Naive B cell (primary cell): ENCODE measurements at regions not wholly inside any gene's neighbourhood (a gene's known extent, or its start where the extent isn't known, plus 50 kb on each side); places are given as distances from the start of the nearest gene placed in this dataset.

ENCODE experiments used
- ATAC-seq, 2 donors: fragments of 150-1000 bp; cut with Tn5 transposase; 2 replicates each; pipeline ENCODE4 v1.10.0; 2021; ENCODE audit warnings: low read depth in 2 of 2, mild to moderate bottlenecking in 2 of 2, moderate library complexity in 2 of 2
- DNase-seq: peaks from one replicate; pipeline ENCODE4 v3.0.0; 2022
- H3K27ac Mint-ChIP-seq, 6 donors: one replicate each; pipeline ENCODE4 v1.8.0; 2020 to 2022; ENCODE audit warnings: mild to moderate bottlenecking in 6 of 6, mixed read lengths in 6 of 6, moderate library complexity in 5 of 6, inconsistent platforms in 2 of 6
- H3K27me3 Mint-ChIP-seq, 3 donors: one replicate each; pipeline ENCODE4 v1.8.0; 2021 to 2022; ENCODE audit warnings: mixed read lengths in 3 of 3, mild to moderate bottlenecking in 1 of 3
- H3K36me3 Mint-ChIP-seq, 2 donors: one replicate each; pipeline ENCODE4 v1.8.0; 2020 to 2022; ENCODE audit warnings: mixed read lengths in 2 of 2, inconsistent platforms in 1 of 2, mild to moderate bottlenecking in 1 of 2
- H3K4me1 Mint-ChIP-seq, 3 donors: one replicate each; pipeline ENCODE4 v1.8.0; 2020 to 2022; ENCODE audit warnings: mixed read lengths in 3 of 3, inconsistent platforms in 1 of 3, mild to moderate bottlenecking in 1 of 3, moderate library complexity in 1 of 3
- H3K4me3 Mint-ChIP-seq, 8 donors: one replicate each; pipeline ENCODE4 v1.8.0; 2020 to 2022; ENCODE audit warnings: mild to moderate bottlenecking in 8 of 8, mixed read lengths in 8 of 8, moderate library complexity in 8 of 8, inconsistent platforms in 2 of 8
- H3K9me3 Mint-ChIP-seq, 7 donors: one replicate each; pipeline ENCODE4 v1.8.0; 2020 to 2022; ENCODE audit warnings: mixed read lengths in 7 of 7, mild to moderate bottlenecking in 5 of 7, inconsistent platforms in 2 of 7, moderate library complexity in 1 of 7

DNA sequence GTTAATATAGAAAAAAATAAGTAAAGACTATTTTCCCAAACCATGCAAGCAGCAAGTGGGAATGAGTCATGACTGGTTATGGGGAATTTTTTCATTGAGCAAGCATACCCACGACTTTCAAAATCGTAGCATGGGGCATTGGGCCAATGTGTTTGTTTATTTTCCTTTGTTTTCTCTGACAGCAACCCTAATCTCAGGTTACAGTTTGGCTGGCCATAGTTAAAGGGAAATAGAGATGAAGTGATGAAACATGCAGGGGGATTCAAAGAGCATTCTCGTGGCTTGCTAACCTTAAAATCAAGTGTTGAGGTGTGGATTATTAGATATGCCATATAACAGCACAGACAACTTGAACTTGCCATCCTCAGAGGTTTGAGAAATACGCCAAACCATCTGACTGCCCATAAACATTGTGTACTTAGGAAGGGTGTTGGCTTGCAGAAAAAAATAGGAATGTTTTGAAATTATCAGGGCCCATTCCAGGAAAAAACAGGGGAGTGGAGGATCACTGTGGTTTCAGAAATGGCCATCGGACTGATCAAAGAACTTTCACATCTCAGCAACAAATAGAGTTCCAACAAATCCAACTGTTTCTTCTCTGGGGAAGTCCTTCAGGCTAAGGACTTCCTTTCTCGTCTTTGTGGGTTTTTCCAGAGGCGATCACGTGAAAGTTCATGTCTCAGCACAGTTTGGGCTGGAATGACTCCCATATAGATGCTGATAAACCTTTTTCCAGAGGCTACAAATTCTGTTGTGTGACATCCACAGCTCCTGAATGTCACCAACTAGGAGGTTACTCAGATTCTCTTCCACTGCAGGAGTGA, 259.1 kb downstream of the SYK start:
- Mint-ChIP-seq H3K36me3 (no peaks in the 10 kb centered on the region), H3K9me3 (no peaks in the 10 kb centered on the region), H3K27me3 (peaks cover 0 to 21% (median 11%) of the 10 kb centered on the region in 3 donors), H3K27ac (no peak overlapping the region), H3K4me1 (peaks cover 0 to 11% (median 2%) of the 10 kb centered on the region in 3 donors), H3K4me3 (no peak overlapping the region)
- DNase-seq (no peak), ATAC-seq (no peak)

DNA sequence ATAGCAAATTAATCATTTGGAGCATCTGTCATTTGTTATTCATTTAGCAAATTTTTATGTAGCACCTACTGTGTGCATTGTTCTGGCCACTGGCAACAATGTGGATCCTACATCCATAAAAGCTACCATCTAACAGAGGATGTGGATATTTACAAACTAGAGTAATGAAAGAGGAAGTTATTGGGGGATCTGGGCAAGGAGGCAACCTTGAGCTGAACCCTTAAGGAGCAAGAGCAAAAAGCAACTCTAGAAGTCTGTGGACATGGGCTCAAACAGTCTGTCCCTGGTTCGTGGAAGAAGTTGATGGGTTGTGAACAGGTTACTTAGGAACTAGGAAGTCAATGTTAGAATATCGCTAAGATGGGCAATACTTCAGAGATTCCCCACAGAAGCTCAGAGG, 259.9 kb downstream of the SYK start:
- DNase-seq (no peak), ATAC-seq (no peak)
- Mint-ChIP-seq H3K4me3 (no peak overlapping the region), H3K4me1 (peaks cover 0 to 11% (median 2%) of the 10 kb centered on the region in 3 donors), H3K27ac (no peak overlapping the region), H3K9me3 (no peaks in the 10 kb centered on the region), H3K36me3 (no peaks in the 10 kb centered on the region), H3K27me3 (peaks cover 0 to 28% (median 18%) of the 10 kb centered on the region in 3 donors)

DNA sequence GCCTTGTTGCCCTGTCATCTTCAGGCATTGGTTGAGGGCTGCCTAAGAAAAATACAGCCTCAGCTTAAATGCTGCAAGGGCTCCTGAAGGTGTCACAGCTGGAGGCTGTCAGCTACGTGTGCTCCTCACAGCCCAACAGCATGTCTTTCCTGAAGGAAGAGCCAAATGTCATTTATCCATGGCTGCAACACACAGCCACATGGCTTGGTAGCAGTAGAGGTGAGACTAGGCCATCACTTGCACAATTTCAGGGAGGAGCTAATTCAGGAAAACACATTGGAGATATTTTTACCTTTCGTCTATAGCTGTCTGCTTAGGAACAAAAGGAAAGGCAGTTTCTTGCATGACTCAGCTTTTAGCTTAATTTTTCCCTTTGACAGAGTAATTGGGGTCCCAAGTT, 260.7 kb downstream of the SYK start:
- Mint-ChIP-seq H3K27me3 (peaks cover 0 to 33% (median 19%) of the 10 kb centered on the region in 3 donors), H3K27ac (no peak overlapping the region), H3K36me3 (no peaks in the 10 kb centered on the region), H3K9me3 (no peaks in the 10 kb centered on the region), H3K4me3 (no peak overlapping the region), H3K4me1 (peaks cover 0 to 9% (median 2%) of the 10 kb centered on the region in 3 donors)
- no peak for DNase-seq
- ATAC-seq, result no peak

DNA sequence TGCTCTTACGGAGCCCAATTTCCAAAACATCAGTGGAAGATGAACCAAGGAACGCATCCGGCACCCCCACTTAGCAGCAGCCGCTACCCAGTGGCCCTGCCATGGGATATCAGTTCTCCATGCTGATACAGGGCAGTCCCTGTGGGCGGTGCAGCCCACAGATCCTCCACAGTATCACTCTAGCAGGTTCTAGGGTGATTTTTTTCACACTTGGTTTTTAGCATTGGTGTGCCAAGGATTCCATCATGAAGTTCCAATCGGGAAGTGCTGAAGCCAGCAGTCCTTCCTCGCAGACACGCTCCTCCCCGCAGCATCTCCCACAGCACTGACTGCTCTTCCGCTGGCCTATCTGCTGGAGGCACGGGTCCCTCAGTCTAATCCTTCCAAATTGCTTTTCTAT, 261.9 kb downstream of the SYK start:
- DNase-seq (no peak), ATAC-seq (no peak)
- peaks cover 0 to 6% (median 0%) of the 10 kb centered on the region in 7 donors for H3K9me3 Mint-ChIP-seq
- H3K27me3 Mint-ChIP-seq, result peaks cover 0 to 33% (median 19%) of the 10 kb centered on the region in 3 donors
- H3K36me3 Mint-ChIP-seq, result no peaks in the 10 kb centered on the region
- H3K4me3 Mint-ChIP-seq, result no peak overlapping the region
- peak overlapping the region in 1 of 6 donors; percentile 31 for H3K27ac Mint-ChIP-seq
- H3K4me1 Mint-ChIP-seq, result peaks cover 0 to 6% (median 0%) of the 10 kb centered on the region in 3 donors

DNA sequence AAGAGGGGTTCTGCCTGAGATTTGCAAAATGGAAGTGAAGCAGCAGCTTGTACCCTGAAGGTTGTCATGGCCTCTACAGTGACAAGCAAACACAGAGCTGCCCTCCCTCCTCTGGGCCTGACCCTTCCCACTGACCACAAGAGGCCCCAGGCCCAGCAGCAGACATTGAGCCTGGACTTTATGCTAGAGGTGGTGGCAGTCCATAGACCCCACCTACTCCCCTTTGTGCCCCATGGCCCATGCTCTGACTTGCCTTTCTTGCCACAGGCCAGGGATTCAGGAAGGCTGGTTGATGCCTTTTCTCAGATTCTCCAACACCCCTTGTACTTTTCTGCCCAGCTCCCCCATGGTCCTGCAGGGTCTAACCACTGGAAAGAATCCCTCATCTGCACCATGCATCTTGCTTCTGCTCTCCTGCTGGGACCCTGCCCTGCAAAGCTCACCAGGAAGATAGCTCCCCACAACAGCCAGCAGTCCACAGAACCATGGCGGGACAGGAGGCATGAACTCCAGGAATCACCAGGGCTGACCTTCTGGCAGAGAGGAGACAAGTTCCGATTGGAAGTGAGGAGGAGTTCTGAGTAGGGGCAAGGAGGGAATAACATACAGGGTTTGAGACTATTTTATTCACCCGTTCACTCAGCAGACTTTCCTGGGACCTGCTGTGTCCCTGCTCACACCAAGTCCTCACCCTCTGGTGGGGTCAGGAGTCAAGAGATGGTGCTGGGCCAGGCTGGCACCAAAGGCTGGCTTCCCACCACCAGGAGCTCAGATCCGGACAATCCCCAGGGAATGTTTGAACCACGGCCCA, 263.8 kb downstream of the SYK start:
- Mint-ChIP-seq H3K4me1 (peaks cover 0 to 6% (median 0%) of the 10 kb centered on the region in 3 donors), H3K27me3 (peaks cover 0 to 33% (median 19%) of the 10 kb centered on the region in 3 donors), H3K27ac (no peak overlapping the region), H3K4me3 (no peak overlapping the region), H3K36me3 (no peaks in the 10 kb centered on the region), H3K9me3 (peaks cover 0 to 16% (median 4%) of the 10 kb centered on the region in 7 donors)
- DNase-seq, result no peak
- ATAC-seq, result no peak

DNA sequence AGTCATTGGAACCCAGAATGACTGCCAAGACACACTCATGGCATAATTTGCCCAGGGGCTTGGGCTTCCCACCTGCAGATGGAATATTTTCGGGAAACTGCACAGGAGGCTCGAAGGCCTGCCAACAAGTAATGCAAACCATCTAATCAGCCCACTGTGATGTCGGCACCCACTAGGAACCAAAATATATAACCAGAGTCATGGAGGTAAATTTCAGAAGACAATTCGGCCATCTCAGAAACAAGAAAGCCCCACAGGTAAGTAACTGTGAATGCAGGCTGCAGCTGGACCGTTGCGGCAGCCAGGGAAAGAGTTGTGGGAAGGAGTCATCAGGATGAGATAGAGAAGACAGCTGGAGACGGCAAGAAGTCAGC, 264.4 kb downstream of the SYK start:
- peaks cover 0 to 6% (median 0%) of the 10 kb centered on the region in 3 donors for H3K4me1 Mint-ChIP-seq
- peaks cover 0 to 32% (median 19%) of the 10 kb centered on the region in 3 donors for H3K27me3 Mint-ChIP-seq
- H3K27ac Mint-ChIP-seq, result no peak overlapping the region
- ATAC-seq, result no peak
- no peak for DNase-seq
- H3K9me3 Mint-ChIP-seq, result peaks cover 0 to 16% (median 4%) of the 10 kb centered on the region in 7 donors
- no peaks in the 10 kb centered on the region for H3K36me3 Mint-ChIP-seq
- H3K4me3 Mint-ChIP-seq, result no peak overlapping the region

DNA sequence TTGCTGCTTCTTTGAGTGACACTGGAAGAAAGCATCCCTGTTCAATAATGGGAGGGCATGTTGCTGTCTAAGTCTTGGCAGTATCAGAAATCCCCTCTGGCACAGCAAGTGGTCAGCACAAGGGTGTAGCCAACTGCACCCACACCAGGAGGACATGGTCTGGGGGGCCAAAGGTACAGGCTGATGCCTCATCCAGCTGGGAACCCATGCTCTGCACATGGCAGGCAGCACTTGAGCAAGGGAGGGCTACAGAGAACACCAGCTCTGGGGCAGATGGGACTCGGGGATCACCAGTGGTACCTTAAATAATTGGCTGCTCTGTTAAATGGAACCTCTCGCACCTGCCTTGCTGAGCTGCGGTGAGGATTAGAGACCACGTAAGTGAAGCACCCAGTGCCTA, 265.2 kb downstream of the SYK start:
- Mint-ChIP-seq H3K4me1 (peaks cover 0 to under 1% (median 0%) of the 10 kb centered on the region in 3 donors), H3K27ac (no peak overlapping the region), H3K36me3 (no peaks in the 10 kb centered on the region), H3K4me3 (no peak overlapping the region), H3K27me3 (peaks cover 0 to 27% (median 19%) of the 10 kb centered on the region in 3 donors), H3K9me3 (peaks cover 0 to 16% (median 4%) of the 10 kb centered on the region in 7 donors)
- no peak for DNase-seq
- no peak for ATAC-seq

DNA sequence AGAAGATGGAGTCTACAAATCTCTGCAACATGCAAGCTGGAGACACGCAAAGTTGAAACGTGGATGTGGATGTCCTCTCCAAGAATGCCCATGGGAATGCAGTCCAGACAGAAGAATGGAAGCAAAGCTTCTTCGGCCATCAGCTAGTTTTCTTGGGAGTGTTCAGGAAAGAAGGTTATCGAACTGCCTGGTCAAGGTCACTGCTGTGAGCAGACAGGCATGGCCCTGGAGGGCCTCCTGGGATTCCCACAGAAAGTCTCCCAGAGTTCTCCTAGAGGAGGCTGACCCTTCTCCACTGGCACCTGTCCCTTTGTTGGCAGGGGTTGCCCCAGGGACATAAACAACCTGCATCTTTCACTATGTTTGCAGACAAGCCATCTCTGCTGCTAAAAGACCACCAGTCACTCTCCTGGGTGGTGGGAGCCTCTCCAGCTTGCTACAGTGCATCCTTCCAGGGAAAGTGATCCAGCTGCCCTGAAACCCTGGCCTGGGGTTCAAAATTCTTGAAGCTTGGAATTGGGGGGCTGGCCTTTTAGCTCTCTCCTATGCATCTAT, 265.8 kb downstream of the SYK start:
- Mint-ChIP-seq H3K4me1 (no peaks in the 10 kb centered on the region), H3K4me3 (no peak overlapping the region), H3K9me3 (peaks cover 0 to 16% (median 4%) of the 10 kb centered on the region in 7 donors), H3K27me3 (peaks cover 0 to 27% (median 19%) of the 10 kb centered on the region in 3 donors), H3K36me3 (no peaks in the 10 kb centered on the region), H3K27ac (peak overlapping the region in 1 of 6 donors; percentile 26)
- ATAC-seq (no peak), DNase-seq (no peak)

DNA sequence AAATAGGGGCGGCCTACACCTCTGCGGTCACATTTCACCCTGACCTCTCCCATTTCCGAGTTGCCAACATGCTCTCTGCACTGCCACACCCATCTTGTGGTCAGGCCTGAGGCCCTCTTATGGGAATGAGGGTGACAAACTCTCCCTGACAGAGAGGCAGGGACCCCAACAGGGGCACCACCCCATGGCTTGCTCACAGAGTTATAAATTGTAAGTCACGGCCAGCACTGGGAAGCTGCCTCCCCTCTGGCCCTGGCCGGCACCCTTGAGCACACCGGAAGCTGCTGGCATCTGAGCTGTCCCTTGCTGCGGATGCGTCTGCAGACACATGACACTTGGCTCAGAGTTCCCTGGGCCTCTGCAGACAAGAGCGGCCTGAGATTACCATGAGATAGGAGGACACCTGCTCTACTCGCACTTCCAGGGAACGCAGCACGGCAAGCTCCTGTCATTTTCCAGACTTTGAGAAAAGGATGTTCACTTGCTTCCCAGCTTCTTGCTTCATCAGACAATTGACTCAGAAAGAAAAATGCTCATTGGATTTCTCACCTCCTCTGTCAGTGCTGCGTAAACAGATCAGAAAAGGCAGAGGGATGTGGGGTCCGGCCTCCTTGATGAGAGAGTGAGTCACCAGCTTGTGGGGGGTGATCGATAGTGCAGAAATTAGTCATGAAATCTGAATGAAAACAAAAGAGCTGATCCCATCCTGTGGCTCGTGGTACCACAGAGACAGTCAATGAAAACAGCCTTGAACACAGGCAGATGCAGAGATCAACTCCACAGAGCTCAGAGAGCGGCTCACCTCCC, 269.8 kb downstream of the SYK start:
- Mint-ChIP-seq H3K27ac (no peak overlapping the region), H3K9me3 (peaks cover 0 to 16% (median 4%) of the 10 kb centered on the region in 7 donors), H3K27me3 (peaks cover 0 to 6% (median 2%) of the 10 kb centered on the region in 3 donors), H3K4me3 (no peak overlapping the region), H3K36me3 (no peaks in the 10 kb centered on the region), H3K4me1 (no peaks in the 10 kb centered on the region)
- ATAC-seq, result no peak
- DNase-seq, result no peak

DNA sequence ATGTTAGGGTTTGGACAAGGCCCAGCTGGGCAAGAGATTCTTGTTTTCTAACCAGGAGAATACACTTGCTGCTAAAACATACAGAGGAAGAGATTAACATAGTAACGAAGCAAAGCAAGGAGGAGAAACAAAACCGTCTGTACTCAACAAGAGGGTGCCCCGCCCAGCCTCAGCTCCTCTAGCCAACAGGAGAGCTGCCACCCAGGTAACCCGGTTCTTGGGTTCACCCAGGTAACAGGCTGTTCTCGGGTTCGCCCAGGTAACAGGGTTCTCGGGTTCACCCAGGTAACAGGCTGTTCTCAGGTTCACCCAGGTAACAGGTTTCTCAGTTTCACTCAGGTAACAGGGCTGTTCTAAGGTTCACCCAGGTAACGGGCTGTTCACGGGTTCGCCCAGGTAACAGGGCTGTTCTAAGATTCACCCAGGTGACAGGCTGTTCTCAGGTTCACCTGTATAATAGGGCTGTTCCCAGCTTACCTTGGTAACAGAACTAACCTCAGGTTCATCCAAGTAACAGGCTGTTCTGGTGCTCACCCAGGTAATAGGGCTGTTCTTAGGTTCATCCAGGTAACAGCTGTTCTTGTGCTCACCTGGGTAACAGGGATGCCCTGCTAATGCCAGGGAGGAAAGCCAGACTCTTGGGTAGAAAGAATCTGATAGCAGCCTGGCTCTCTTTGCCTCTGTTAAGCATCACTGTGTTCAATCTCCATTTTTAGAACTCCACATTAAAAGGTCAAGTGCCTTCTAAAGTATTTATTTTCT, 271.6 kb downstream of the SYK start:
- Mint-ChIP-seq H3K27ac (no peak overlapping the region), H3K36me3 (no peaks in the 10 kb centered on the region)

DNA sequence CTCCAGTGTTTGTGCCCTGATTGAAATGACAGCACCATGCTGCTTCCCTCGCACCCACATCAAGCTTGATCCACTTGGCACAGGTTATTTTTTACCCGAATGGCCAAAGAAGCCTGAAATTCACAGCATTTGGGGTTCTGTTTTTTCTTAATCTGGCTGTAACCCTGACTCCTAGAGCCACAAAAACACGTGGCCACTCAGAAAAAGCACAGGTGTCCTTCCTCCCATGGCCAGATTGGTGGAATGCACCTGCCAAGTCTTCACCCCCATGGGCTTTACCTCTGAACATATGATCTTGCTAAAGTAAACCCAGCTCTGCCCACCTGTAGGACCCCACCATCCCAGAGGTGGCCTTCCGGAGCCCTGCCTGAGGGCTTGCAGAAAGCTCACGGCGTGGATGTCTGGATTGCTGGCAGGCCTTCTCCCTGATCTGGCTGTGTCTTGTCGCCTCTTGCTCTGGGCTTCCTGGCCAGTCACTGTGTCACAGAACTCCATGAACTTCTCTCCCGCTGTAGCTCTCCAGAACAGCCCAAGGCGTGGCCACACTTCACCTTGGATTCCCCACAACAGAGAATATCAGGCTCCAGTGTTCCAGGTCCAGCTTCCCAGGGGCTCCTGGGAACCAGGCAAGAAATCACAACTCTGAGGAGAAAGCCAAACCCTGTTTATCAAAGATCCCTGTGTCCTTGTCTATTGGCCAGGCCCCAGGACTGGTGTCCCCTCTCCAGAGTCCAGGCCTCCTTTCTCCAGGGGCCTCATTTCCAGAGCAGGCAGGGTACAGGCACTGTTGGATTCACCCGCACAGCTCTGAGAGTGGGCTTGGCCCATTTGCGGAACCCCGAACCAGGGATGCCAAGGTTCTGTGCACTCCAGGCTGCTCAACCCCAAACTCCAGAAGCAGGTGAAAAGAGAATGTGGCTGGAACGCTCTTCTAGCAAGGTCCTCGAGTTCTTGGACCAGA, 272.5 kb downstream of the SYK start:
- H3K4me1 Mint-ChIP-seq, result no peaks in the 10 kb centered on the region
- H3K27ac Mint-ChIP-seq, result no peak overlapping the region
- no peak overlapping the region for H3K4me3 Mint-ChIP-seq
- no peaks in the 10 kb centered on the region for H3K36me3 Mint-ChIP-seq
- ATAC-seq, result no peak
- H3K27me3 Mint-ChIP-seq, result no peaks in the 10 kb centered on the region
- DNase-seq, result no peak
- peaks cover 0 to 6% (median 2%) of the 10 kb centered on the region in 7 donors for H3K9me3 Mint-ChIP-seq

More for the DNA sequence above, 271.6 kb downstream of the SYK start:
- ATAC-seq (no peak), DNase-seq (no peak)
- no peak overlapping the region for H3K4me3 Mint-ChIP-seq
- no peaks in the 10 kb centered on the region for H3K4me1 Mint-ChIP-seq
- H3K9me3 Mint-ChIP-seq, result peaks cover 0 to 13% (median 4%) of the 10 kb centered on the region in 7 donors
- H3K27me3 Mint-ChIP-seq, result no peaks in the 10 kb centered on the region
